Prostate gland (tissue), 2 donors: ENCODE measurements at regions not wholly inside any gene's neighbourhood (a gene's known extent, or its start where the extent isn't known, plus 50 kb on each side); places are given as distances from the start of the nearest gene placed in this dataset.

Experiments used
- DNase-seq: peaks from one replicate; pipeline ENCODE4 v3.0.0-alpha.2; 2019; ENCODE audit warnings: low spot score
- H3K27ac ChIP-seq, 2 donors: fragments of 200-600 bp; sonication (generic); 2 replicates each; pipeline ENCODE4 v1.5.1; 2017 to 2019
- H3K27me3 ChIP-seq: fragments of 200-600 bp; sonication (generic); replicated peaks from 2 replicates; pipeline ENCODE4 v1.5.1; 2019; ENCODE audit not compliant: insufficient read depth
- H3K36me3 ChIP-seq, 2 donors: fragments of 200-600 bp; sonication (generic); 1 replicate in 1 of 2; 2 replicates in 1 of 2; pipeline versions ENCODE4 v1.5.1 to v1.8.1; 2017 to 2019
- H3K4me1 ChIP-seq: fragments of 200-600 bp; sonication (generic); replicated peaks from 2 replicates; pipeline ENCODE4 v1.5.1; 2019
- H3K4me3 ChIP-seq, 2 donors: fragments of 200-600 bp; sonication (generic); 2 replicates each; pipeline ENCODE4 v1.5.1; 2017 to 2019
- H3K9me3 ChIP-seq: fragments of 200-600 bp; sonication (generic); 2 replicates; pipeline ENCODE4 v1.5.1; 2017
- POLR2A ChIP-seq: fragments of 450-650 bp; IDR thresholded peaks from one replicate; pipeline ENCODE4 v1.6.1; 2016; ENCODE audit warnings: antibody characterized with exemption, mild to moderate bottlenecking
- POLR2AphosphoS5 ChIP-seq: sonication (generic); formaldehyde crosslinking; IDR thresholded peaks from one replicate; pipeline ENCODE4 v1.6.1; 2017; ENCODE audit warnings: antibody characterized with exemption
- WGBS: methylation state at CpG from one replicate; pipeline ENCODE4 v1.1.5; 2018; 5-methylcytosine and 5-hydroxymethylcytosine counted together
- intact Hi-C: fragments of 100-400 bp; cut with DNase I; formaldehyde crosslinking; loops from one replicate; pipeline ENCODE4 v1.14.2; 2022
- TF ChIP-seq, protein P1 (sequence below), 4 experiments: fragments of 200-600 bp in 2 of 4; fragments of 450-650 bp in 2 of 4; sonication (generic) in 2 of 4; IDR thresholded peaks; 1 replicate in 3 of 4; 2 replicates in 1 of 4; pipeline ENCODE4 v1.5.1; 2016 to 2019; ENCODE audit warnings: antibody characterized with exemption in 4 of 4, mild to moderate bottlenecking in 2 of 4, moderate library complexity in 2 of 4

DNA sequence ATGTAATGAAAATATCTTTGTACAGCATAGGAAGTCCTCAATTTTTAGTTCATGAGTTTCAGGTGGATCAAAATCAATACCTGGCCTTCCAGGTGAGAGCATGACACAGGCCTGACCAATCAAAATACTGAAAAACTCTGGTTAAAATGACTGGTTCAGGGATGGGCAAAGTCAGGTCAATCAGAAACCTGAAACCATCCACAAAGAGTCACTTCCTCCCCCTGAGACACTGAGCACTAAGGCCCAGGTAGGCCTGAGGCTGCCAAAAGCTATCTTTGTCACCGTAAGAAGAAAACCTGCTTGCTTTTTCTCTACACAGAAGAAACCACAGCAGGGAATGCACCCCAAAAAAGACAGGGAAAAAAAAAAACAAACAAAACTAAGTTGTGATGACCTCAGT is 444.8 kb downstream of the TLR4 start:
- Histone ChIP-seq H3K9me3 (no peaks in the 10 kb centered on the region), H3K27me3 (no peaks in the 10 kb centered on the region), H3K4me1 (no peaks in the 10 kb centered on the region), H3K4me3 (no peak overlapping the region), H3K27ac (no peak overlapping the region), H3K36me3 (no peaks in the 10 kb centered on the region)
- TF ChIP-seq, protein P1, sequence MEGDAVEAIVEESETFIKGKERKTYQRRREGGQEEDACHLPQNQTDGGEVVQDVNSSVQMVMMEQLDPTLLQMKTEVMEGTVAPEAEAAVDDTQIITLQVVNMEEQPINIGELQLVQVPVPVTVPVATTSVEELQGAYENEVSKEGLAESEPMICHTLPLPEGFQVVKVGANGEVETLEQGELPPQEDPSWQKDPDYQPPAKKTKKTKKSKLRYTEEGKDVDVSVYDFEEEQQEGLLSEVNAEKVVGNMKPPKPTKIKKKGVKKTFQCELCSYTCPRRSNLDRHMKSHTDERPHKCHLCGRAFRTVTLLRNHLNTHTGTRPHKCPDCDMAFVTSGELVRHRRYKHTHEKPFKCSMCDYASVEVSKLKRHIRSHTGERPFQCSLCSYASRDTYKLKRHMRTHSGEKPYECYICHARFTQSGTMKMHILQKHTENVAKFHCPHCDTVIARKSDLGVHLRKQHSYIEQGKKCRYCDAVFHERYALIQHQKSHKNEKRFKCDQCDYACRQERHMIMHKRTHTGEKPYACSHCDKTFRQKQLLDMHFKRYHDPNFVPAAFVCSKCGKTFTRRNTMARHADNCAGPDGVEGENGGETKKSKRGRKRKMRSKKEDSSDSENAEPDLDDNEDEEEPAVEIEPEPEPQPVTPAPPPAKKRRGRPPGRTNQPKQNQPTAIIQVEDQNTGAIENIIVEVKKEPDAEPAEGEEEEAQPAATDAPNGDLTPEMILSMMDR (IDR thresholded peaks at IDR 0.05) = no peak
- no peak for TF ChIP-seq POLR2AphosphoS5
- TF ChIP-seq POLR2A = no peak
- WGBS = 63% methylated on average over 1 of the region's 1 CpG
- intact Hi-C loops = no loop called here
- no peak for DNase-seq

DNA sequence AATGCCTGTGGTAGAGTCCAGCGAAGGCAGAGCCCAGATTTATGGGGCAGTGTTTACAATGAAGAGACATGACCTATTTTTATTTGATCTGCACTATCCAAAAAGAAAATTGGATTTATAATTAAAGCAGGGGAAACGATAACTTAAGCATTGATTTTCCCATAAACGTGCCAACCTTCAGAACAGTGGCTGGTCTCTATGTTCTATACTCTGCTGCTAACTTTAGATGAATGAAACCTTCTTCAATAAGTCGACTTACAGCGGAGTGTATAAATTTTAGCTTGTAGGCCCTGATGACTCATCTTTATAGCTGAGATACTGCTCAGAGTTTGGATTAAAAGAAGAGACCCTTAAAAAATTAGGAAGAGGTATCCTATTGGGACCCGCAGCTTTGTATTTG is 452.6 kb downstream of the TLR4 start:
- TF ChIP-seq, protein P1 (IDR thresholded peaks at IDR 0.05) = no peak
- no peak for TF ChIP-seq POLR2A
- no peak for TF ChIP-seq POLR2AphosphoS5
- no peak overlapping the region for H3K27ac ChIP-seq
- H3K27me3 ChIP-seq = no peaks in the 10 kb centered on the region
- H3K36me3 ChIP-seq = no peaks in the 10 kb centered on the region
- DNase-seq = no peak
- no peaks in the 10 kb centered on the region for H3K4me1 ChIP-seq
- no peaks in the 10 kb centered on the region for H3K9me3 ChIP-seq
- intact Hi-C loops = no loop called here
- 60% methylated on average over 6 of the region's 6 CpGs for WGBS
- H3K4me3 ChIP-seq = no peak overlapping the region

DNA sequence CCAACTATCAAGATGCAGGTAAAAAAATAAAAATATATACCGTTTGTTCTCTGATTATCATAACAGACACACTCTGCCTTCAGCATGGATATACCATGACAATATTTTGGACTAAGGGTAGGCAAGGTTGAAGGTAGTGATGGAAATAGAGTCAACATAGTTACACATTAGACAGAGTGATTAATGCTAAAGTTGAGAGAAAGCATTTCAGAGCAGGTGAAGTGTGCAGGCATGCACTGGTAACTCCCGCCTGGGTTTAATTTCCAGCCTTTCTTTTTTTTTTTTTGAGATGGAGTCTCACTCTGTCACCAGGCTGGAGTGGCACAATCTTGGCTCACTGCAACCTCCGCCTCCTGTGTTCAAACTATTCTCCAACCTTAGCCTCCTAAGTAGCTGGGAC is 458.5 kb downstream of the TLR4 start:
- TF ChIP-seq POLR2AphosphoS5 (no peak), POLR2A (no peak)
- TF ChIP-seq, protein P1 (IDR thresholded peaks at IDR 0.05) = no peak
- no peaks in the 10 kb centered on the region for H3K27me3 ChIP-seq
- no peak for DNase-seq
- H3K9me3 ChIP-seq = no peaks in the 10 kb centered on the region
- intact Hi-C loops = no loop called here
- H3K4me3 ChIP-seq = no peak overlapping the region
- no peak overlapping the region for H3K27ac ChIP-seq
- 76% methylated on average over 3 of the region's 3 CpGs for WGBS
- H3K36me3 ChIP-seq = no peaks in the 10 kb centered on the region
- no peaks in the 10 kb centered on the region for H3K4me1 ChIP-seq

DNA sequence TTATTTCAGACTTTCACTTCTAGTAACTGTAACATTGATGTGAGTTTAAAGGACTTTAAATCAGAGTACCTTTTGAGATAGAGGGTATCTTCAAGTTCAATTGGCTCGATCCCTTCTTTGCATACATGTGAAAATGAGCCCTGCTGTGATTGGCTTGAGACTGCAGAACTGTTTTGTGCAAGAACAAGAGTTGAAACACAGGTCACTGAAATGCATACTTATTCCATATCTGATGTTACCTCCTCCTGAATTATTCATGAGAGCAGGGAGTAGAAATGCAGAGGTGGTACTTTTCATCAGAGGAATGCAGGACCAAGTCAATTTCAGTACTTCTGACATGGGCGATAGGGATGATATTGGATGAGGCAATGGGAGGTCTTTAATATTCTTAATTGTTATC is 459.5 kb downstream of the TLR4 start:
- DNase-seq = no peak
- 91% methylated on average over 2 of the region's 2 CpGs for WGBS
- no peak for TF ChIP-seq POLR2AphosphoS5
- TF ChIP-seq POLR2A = no peak
- TF ChIP-seq, protein P1 (IDR thresholded peaks at IDR 0.05) = no peak

DNA sequence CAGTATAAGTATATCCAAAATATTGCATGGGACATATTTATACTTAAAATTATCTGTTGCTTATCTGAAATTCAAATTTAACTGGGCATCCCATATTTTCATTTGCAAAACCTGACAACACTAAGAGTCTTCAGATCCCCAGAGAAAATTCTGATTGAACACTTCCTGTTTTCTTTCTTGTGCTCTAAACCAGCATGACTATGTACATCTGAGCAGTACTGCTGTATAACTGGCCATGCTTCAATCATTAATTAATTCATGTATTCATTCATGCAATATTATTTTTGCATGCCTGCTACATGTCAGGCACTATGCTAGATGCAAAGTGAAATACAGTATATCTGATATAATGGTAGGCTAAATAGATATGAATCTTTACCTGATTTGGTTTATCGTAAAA is 461.2 kb downstream of the TLR4 start:
- H3K27me3 ChIP-seq = no peaks in the 10 kb centered on the region
- H3K9me3 ChIP-seq = no peaks in the 10 kb centered on the region
- TF ChIP-seq, protein P1 (IDR thresholded peaks at IDR 0.05) = no peak
- TF ChIP-seq POLR2AphosphoS5 (no peak), POLR2A (no peak)
- H3K4me1 ChIP-seq = no peaks in the 10 kb centered on the region
- no peak overlapping the region for H3K4me3 ChIP-seq
- DNase-seq = no peak
- intact Hi-C loops = no loop called here
- no peak overlapping the region for H3K27ac ChIP-seq
- no peaks in the 10 kb centered on the region for H3K36me3 ChIP-seq
- WGBS = 89% methylated on average over 1 of the region's 1 CpG

More for the DNA sequence above, 459.5 kb downstream of the TLR4 start:
- Histone ChIP-seq H3K27ac (no peak overlapping the region), H3K36me3 (no peaks in the 10 kb centered on the region), H3K27me3 (no peaks in the 10 kb centered on the region), H3K4me3 (no peak overlapping the region), H3K4me1 (no peaks in the 10 kb centered on the region), H3K9me3 (no peaks in the 10 kb centered on the region)
- intact Hi-C loops = no loop called here
